GM18508 (cell line): ENCODE measurements at regions not wholly inside any gene's neighbourhood (a gene's known extent, or its start where the extent isn't known, plus 50 kb on each side); places are given as distances from the start of the nearest gene placed in this dataset.

Experiments used
- ATAC-seq: cut with Tn5 transposase; IDR thresholded peaks from one replicate; pipeline ENCODE4 v1.9.1; 2021; ENCODE audit warnings: moderate number of reproducible peaks; ENCODE audit not compliant: insufficient read depth, unreplicated experiment

GRCh38 chr15:93835344-93835743, 396.0 kb upstream of the MCTP2 start:
- no peak for ATAC-seq

DNA sequence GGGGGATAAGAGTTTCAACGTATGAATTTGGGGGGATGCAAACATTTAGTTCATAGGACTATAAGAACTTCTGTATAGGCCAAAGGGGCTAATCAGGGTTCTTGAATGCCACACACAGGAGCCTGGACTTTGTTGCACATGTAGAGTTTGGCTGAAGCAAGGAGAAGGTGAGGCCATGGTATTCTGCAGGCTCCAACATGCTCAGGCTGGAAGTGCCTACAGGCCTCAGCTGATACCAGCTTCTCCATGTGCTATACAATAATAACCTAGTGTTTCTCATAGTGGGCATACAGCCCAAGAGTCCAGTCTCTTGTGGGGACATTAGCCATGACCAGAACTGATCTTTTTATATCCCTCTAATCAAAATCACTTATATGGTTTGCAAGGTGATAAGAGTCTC, 399.7 kb upstream of the MCTP2 start:
- ATAC-seq, result no peak

- ATAC-seq, result no peak
Observed at GRCh38 chr15:93830221-93831080, 400.9 kb upstream of the MCTP2 start.

GRCh38 chr15:93829115-93829870, 402.1 kb upstream of the MCTP2 start:
- no peak for ATAC-seq

GRCh38 chr15:93826790-93827189, 404.6 kb upstream of the MCTP2 start:
- no peak for ATAC-seq

GRCh38 chr15:93826293-93826692, 405.1 kb upstream of the MCTP2 start:
- no peak for ATAC-seq

DNA sequence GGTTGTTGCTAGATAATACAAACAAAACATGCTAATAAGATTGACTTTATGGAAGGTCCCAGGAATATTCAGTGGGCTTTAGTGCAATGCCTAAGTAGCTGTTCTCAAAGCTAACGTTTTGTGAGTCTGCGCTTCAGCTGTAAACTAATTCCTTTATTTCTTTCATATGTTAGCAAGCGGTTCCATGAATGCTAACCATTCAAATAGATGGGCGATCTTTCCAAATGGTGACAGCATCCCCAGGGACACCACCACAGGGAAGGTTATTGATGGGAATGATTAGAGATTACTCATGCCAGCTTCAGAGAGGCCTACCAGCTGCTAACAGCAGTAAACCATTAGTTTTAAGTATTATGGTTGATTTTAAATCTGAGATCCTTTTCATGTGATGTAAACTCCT, 405.7 kb upstream of the MCTP2 start:
- ATAC-seq, result no peak

- no peak for ATAC-seq
Observed at GRCh38 chr15:93823971-93824913, 407.1 kb upstream of the MCTP2 start.

GRCh38 chr15:93820566-93820965, 410.8 kb upstream of the MCTP2 start:
- ATAC-seq, result no peak

GRCh38 chr15:93819826-93820225, 411.5 kb upstream of the MCTP2 start:
- ATAC-seq, result no peak

- no peak for ATAC-seq
Observed at GRCh38 chr15:93816815-93817214, 414.5 kb upstream of the MCTP2 start.

DNA sequence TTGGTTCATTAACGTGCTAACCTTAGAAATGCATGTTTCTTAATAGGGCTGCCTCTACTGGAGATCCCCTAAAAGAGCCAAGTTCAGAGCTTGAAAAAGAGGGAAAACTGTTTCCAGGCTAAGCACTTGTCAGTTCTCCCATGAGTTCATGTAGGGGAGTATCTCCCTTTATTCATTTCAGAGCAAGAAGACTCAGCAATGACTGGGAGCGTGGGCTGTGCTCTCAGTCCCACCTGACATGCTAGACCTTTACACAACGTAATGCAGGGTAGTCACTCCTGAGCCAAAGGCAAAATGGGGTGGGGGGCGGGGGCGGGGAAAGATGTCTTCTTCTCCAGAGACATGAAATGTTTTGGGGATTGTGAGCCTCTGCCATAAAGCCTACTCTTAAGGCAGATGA, 420.1 kb upstream of the MCTP2 start:
- ATAC-seq, result no peak

DNA sequence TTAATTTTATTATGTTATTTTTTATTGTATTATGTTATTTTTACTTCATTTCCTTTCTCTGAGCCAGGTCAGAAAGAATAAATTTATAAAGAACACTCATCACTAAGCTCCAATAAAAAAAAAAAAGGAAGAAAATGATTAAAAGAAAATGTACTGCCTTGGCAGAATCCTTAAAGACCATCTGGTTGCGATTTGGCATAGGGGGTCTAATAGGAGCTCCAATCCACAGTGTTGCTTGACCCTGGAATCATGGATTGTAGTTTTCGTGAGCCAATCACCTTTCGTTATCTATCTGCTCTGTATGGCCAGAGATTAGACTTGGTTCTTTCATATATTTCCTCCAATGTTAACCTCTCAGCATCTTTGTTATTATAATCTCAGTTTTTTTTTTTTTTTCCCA, 421.8 kb upstream of the MCTP2 start:
- no peak for ATAC-seq

DNA sequence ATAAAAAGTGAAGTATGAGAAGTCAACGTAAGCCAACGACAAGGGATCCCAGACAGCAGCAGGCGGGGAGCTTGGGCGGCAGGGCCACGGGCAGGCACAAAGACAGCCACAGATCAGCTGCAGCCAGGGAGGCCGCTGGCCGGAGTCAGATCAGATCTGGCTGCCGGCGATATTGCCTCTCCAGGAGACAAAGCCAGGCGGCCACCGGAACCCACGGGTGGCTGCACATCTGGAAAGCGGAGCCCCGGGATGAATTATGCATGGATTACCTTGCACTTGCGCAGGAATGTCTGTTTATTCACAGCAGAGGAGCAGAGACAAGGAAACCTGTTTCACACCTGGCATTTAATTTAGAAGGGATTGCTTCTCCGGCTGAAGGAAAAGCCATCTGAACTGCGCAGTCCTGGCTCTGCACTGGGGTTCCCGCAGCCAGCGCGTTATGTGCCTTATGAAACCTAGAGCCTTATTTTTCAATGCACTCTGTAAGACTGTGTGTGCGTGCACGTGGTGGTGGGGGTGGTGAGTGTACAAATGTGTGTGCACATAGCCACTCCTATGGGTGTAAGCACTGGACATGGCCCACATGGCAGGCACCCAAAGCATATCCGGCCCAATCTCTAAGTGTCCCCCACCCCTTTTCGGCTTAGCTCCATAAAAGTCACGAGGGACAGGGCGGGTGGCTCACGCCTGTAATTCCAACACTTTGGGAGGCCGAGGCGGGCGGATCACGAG, 427.8 kb upstream of the MCTP2 start:
- ATAC-seq, result no peak

DNA sequence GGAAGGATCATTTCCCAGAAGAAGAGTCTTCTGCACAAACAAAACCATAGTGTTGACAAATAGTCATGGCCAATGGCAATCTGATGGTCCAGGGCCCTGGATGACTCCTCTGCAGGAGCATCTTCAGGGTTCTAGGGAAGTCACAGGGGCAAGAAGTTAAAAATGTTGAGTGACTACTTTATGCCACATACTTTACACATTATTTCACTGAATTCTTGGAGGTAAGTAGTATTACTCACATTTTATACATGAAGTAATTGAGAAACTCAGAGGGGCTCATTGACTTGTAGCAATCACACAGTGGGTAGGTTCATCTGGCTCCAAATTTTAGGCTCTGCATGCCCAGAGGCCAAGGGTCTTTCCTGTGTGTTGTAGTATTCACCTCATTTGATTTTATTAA, 430.2 kb upstream of the MCTP2 start:
- ATAC-seq, result no peak

GRCh38 chr15:93800805-93801204, 430.6 kb upstream of the MCTP2 start:
- no peak for ATAC-seq

DNA sequence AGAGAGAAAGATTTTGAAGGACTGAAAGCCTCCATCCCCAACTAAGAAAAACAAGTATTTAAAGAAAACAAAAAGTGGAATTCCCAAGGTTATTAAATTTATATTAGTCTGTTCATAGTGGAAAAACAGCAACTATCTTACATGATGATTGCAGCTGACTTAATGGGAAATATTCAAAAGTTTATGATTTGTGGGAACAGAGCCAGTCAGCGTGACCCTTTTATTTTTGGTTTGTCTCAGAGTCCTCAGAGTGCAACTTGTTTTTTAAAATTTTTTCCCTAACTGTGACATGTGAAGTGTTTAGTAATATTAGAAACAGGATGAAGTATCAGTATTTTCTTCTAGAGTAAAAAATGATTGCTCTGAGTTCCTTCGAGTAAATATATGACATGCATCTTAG, 441.9 kb upstream of the MCTP2 start:
- ATAC-seq, result no peak

DNA sequence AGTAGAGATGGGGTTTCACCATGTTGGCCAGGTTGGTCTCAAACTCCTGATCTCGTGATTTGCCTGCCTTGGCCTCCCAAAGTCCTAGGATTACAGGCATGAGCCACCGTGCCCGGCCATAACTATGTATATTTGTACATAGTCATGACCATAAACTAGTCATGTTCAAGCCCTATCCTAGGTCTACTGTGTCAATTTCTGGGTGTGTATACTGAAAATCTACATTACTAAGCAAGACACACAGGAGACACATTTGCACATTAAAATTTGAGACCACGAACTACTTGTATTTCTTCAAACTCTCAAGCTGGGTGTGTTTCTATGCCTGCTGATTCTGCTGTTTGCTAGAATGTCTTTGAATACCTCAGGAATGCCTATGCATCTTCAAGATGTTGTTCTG, 451.3 kb upstream of the MCTP2 start:
- ATAC-seq, result no peak

DNA sequence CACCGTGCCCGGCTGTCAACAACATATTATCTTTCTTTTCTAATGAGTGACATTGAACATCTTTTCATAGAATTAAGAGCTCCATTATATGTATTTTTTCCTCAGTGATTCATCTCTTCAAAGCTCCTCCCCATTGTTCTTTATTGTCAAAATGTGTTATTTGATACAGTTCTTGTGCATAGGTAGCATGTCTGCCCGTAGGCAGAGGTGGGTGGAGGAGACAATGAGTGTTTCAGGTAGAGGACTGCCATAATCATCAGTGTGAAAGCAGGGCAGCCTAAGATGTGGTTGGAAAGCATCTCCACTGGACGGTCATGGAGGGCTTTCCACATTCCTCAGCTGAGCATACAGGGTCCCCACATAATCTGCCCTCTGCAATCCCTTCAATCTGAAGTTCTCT, 452.0 kb upstream of the MCTP2 start:
- no peak for ATAC-seq
